ENCODE measurements at regions not wholly inside any gene's neighbourhood (a gene's known extent, or its start where the extent isn't known, plus 50 kb on each side); places are given as distances from the start of the nearest gene placed in this dataset.

DNA sequence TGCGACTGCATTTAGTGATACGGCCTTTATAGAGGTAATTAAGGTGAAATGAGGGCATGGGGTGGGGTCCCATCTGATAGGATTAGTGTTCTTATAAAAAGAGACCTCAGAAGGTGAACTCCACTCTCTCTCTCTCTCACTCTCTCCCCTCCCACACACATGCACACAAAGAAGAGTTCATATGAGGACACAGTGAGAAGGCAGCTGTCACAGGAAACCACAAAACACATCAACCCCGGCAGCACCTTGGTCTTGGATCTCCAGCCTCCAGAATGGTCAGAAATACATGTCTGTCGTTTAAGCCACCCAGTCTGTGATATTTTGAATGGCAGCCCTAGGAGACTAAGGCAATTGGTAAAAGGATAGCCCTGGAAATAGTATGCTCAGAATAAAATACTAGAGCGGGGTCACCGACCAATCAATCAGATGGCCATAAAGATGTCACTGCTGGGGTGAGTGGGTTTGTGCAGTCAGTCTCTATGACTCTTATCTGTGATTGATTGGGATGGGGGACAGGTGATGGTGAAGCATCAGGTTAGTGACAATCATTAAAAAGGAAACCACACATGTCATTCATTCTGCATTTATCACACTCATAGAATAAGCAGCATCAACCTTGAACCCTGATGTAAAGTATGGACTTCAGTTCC is 118.9 kb upstream of the POU3F3 start:
- TF ChIP-seq, protein P1, sequence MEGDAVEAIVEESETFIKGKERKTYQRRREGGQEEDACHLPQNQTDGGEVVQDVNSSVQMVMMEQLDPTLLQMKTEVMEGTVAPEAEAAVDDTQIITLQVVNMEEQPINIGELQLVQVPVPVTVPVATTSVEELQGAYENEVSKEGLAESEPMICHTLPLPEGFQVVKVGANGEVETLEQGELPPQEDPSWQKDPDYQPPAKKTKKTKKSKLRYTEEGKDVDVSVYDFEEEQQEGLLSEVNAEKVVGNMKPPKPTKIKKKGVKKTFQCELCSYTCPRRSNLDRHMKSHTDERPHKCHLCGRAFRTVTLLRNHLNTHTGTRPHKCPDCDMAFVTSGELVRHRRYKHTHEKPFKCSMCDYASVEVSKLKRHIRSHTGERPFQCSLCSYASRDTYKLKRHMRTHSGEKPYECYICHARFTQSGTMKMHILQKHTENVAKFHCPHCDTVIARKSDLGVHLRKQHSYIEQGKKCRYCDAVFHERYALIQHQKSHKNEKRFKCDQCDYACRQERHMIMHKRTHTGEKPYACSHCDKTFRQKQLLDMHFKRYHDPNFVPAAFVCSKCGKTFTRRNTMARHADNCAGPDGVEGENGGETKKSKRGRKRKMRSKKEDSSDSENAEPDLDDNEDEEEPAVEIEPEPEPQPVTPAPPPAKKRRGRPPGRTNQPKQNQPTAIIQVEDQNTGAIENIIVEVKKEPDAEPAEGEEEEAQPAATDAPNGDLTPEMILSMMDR (conservative IDR thresholded peaks at IDR 0.05; ENCODE audit: low read depth, low read length), result no peak
- DNase-seq (ENCODE audit: low read depth), result peak; percentile 33
- no peak overlapping the region for H3K4me3 ChIP-seq (ENCODE audit: low read depth, low read length)

DNA sequence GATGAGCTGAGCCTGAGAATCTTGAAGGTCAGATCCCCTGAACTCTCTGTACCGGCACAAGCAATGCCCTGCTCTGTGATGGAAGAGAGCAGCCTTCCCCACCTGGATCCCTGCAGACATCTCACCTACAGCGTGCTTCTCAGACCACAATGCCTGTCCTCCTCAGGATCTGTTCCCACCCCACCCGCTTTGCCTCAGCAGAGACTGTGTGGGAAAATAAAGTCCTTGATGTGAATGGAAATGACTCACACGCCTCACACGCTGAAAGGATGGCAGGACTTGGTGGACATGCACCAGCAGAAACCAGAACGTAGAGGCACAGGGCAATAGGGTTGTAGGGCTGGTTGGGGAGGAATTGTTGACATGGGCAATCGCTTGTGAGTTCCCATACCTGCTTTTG is 117.9 kb upstream of the POU3F3 start:
- peak; percentile 8 for DNase-seq (ENCODE audit: low read depth)
- TF ChIP-seq, protein P1 (conservative IDR thresholded peaks at IDR 0.05; ENCODE audit: low read depth, low read length), result no peak

DNA sequence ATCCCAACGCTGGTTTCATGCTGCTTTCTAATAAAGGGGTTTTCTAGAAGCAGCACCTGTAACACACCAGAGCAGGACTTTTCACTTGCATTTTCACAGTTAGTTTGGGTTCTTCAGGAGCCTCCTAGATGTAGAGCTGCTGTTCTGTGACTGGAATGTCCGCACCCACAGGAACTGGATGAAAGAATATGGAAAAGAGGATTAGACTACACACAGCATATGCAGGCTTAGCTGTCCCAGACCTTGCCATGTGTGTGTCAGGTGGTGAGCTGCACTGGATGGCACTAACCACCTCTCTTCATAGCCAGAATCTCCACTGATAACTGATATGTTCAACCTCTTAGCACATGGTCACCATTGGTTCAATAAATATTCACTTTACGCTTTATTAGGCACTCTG is 112.1 kb upstream of the POU3F3 start:
- DNase-seq (ENCODE audit: low read depth), result no peak
- TF ChIP-seq, protein P1 (conservative IDR thresholded peaks at IDR 0.05; ENCODE audit: low read depth, low read length), result no peak
- H3K4me3 ChIP-seq (ENCODE audit: low read depth, low read length), result no peak overlapping the region

More for the DNA sequence above, 117.9 kb upstream of the POU3F3 start:
- no peak overlapping the region for H3K4me3 ChIP-seq (ENCODE audit: low read depth, low read length)

DNA sequence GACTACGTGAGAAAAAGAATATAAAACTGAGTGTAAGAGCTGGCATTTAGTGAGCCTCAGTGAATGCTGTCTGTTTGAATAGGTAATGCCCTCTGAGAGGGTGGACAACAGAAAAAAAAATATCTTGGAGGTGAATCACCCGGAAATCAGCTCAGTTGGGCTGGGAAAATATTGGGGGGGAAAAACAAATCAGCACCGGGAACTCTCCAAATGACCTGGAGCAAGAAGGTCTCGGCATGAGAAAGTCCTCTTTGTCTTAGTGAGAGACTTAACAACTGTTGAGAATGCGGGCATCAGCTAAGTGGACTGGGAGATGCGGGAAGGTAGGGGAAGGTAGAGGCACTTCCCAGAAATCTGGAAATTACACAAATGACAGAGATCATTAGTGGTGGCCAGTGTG is 109.4 kb upstream of the POU3F3 start:
- TF ChIP-seq, protein P1 (conservative IDR thresholded peaks at IDR 0.05; ENCODE audit: low read depth, low read length), result no peak
- DNase-seq (ENCODE audit: low read depth), result no peak
- no peak overlapping the region for H3K4me3 ChIP-seq (ENCODE audit: low read depth, low read length)

DNA sequence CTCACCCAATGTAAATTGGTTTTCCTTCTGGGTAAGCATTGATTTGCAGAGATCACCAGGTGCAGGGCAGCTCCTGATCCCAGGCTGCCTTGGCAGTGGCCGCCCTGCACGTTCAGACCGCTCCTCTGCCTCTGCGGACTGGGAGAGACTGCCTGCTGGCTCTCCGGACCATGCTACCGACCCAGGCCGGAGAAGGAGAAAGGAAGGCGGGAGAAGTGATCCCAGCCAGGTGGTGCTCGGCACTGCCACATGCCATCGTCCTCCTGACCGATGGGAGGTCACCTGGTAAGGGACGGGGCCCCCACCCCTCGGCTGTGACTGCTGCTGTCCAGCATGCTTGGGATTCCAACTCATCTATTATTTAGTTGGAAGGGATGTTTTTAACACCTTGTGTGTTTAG is 108.1 kb upstream of the POU3F3 start:
- H3K4me3 ChIP-seq (ENCODE audit: low read depth, low read length), result no peak overlapping the region
- no peak for DNase-seq (ENCODE audit: low read depth)
- TF ChIP-seq, protein P1 (conservative IDR thresholded peaks at IDR 0.05; ENCODE audit: low read depth, low read length), result no peak

DNA sequence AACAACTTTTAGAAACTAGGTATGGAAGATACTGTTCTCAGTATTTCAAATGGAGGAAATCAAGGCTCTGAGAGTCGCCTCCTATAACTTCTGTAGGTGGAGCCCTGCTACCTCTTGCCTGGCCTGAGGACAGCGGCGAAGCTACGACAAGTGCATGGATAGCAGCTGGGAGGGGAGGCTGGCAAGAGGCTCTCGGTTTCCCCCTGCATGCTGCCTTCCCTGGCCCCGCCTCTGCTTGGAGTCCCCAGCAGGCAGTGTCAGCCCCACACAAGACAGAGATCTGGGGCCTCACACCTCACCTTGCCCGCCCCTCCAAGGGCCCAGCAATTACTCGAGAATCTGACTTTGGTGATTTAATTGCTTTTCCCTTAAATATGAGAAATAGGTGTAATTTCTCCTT is 107.6 kb upstream of the POU3F3 start:
- TF ChIP-seq, protein P1 (conservative IDR thresholded peaks at IDR 0.05; ENCODE audit: low read depth, low read length), result no peak
- H3K4me3 ChIP-seq (ENCODE audit: low read depth, low read length), result no peak overlapping the region
- DNase-seq (ENCODE audit: low read depth), result no peak

DNA sequence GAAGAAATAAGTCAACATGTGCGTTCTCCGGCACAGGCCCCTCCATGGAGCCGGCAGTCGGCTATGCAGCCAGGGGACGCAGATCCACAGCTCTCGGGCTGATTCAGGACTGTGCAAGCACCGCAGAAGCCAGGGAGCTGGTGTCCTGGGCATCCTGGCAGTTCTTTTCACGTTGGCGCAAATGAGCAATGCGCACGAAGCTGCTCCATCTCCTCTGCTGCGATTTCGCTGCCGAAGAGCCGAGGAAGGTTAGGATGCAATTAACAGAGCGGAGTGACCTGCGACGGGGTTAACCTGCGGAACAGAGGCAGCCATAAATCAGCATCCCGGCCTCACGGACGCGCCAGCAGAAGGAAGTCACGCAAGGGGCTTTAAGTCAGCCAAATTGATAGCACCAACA is 107.1 kb upstream of the POU3F3 start:
- no peak overlapping the region for H3K4me3 ChIP-seq (ENCODE audit: low read depth, low read length)
- no peak for DNase-seq (ENCODE audit: low read depth)
- TF ChIP-seq, protein P1 (conservative IDR thresholded peaks at IDR 0.05; ENCODE audit: low read depth, low read length), result no peak

All from choroid plexus epithelial cell (primary cell).